IMR-90 (cell line): ENCODE measurements at regions not wholly inside any gene's neighbourhood (a gene's known extent, or its start where the extent isn't known, plus 50 kb on each side); places are given as distances from the start of the nearest gene placed in this dataset.

Source experiments
- ATAC-seq: fragments of 200-7000 bp; cut with Tn5 transposase; 2 replicates; pipeline ENCODE4 v1.9.1; 2020; ENCODE audit warnings: low read depth, mild to moderate bottlenecking, moderate library complexity
- BruUV-seq: library from RNA; stranded (reverse); fragments of 400-500 nt; replicated peaks from 2 replicates; lab custom pipeline; 2021; lab: Mats Ljungman, UMichigan
- CTCF ChIA-PET: fragments of 300-600 bp; formaldehyde crosslinking; extraction: SDS; loops from one replicate; lab custom pipeline; 2021; ENCODE audit warnings: antibody characterized with exemption; lab: Yijun Ruan, JAX
- POLR2A ChIA-PET: fragments of 300-600 bp; sonication (Branson Sonifier 250); formaldehyde crosslinking; loops from one replicate; lab custom pipeline; 2022; ENCODE audit warnings: antibody characterized with exemption; ENCODE audit not compliant: unreplicated experiment; lab: Charles Lee
- DNase-seq: peaks from one replicate; pipeline ENCODE4 v3.0.0; 2013
- H2AFZ ChIP-seq: replicated peaks from 2 replicates; pipeline ENCODE3; 2013; ENCODE audit warnings: low read length, mild to moderate bottlenecking; ENCODE audit not compliant: poor library complexity
- H2AK5ac ChIP-seq: 2 replicates; pipeline ENCODE4 v1.6.1; 2013; ENCODE audit warnings: low read depth, low read length, inconsistent platforms
- H2AK9ac ChIP-seq: replicated peaks from 2 replicates; pipeline ENCODE3; 2013; ENCODE audit warnings: mild to moderate bottlenecking, low read depth, low read length, moderate library complexity; ENCODE audit not compliant: poor library complexity
- H2BK120ac ChIP-seq: 2 replicates; pipeline ENCODE4 v1.6.1; 2013; ENCODE audit warnings: low read depth, low read length, inconsistent platforms
- H2BK15ac ChIP-seq: 3 replicates; pipeline ENCODE4 v1.6.1; 2013; ENCODE audit warnings: low read depth, low read length, inconsistent platforms
- H2BK20ac ChIP-seq: 2 replicates; pipeline ENCODE4 v1.6.1; 2013; ENCODE audit warnings: low read depth, mild to moderate bottlenecking, inconsistent platforms, low read length, moderate library complexity
- H2BK5ac ChIP-seq: 2 replicates; pipeline ENCODE4 v1.6.1; 2013; ENCODE audit warnings: mild to moderate bottlenecking, low read depth, low read length, inconsistent platforms; ENCODE audit not compliant: poor library complexity, severe bottlenecking
- H3K14ac ChIP-seq: replicated peaks from 2 replicates; pipeline ENCODE4 v1.6.1; 2013; ENCODE audit warnings: low read depth, low read length, inconsistent platforms
- H3K18ac ChIP-seq: 2 replicates; pipeline ENCODE4 v1.6.1; 2013; ENCODE audit warnings: low read depth, low read length, control low read depth
- H3K23ac ChIP-seq: 2 replicates; pipeline ENCODE4 v1.6.1; 2013; ENCODE audit warnings: low read depth, low read length, inconsistent platforms
- H3K27ac ChIP-seq: 2 replicates; pipeline ENCODE4 v1.5.1; 2013; ENCODE audit warnings: mild to moderate bottlenecking, control low read depth, low read length; ENCODE audit not compliant: insufficient read depth
- H3K27me3 ChIP-seq: 2 replicates; pipeline ENCODE4 v1.6.1; 2013; ENCODE audit warnings: low read length; ENCODE audit not compliant: control insufficient read depth, insufficient read depth
- H3K36me3 ChIP-seq: 2 replicates; pipeline ENCODE4 v1.6.1; 2013; ENCODE audit warnings: low read length, mixed read lengths; ENCODE audit not compliant: control insufficient read depth, insufficient read depth
- H3K4ac ChIP-seq: 2 replicates; pipeline ENCODE4 v1.6.1; 2013; ENCODE audit warnings: low read depth, low read length, inconsistent platforms
- H3K4me1 ChIP-seq: 2 replicates; pipeline ENCODE4 v1.6.1; 2013; ENCODE audit warnings: low read length, mixed read lengths; ENCODE audit not compliant: control insufficient read depth, insufficient read depth
- H3K4me2 ChIP-seq: 2 replicates; pipeline ENCODE4 v1.6.1; 2013; ENCODE audit warnings: low read depth, mild to moderate bottlenecking, control low read depth, low read length, moderate library complexity
- H3K4me3 ChIP-seq: 2 replicates; pipeline ENCODE4 v1.5.1; 2013; ENCODE audit warnings: low read depth, mild to moderate bottlenecking, control low read depth, low read length, moderate library complexity; ENCODE audit not compliant: insufficient read depth
- H3K56ac ChIP-seq: 2 replicates; pipeline ENCODE4 v1.6.1; 2013; ENCODE audit warnings: low read length, inconsistent platforms; ENCODE audit not compliant: insufficient read depth; ENCODE audit errors: extremely low read depth
- H3K79me1 ChIP-seq, 2 experiments: 2 replicates each; pipeline ENCODE4 v1.6.1; 2013; ENCODE audit warnings: low read length in 2 of 2, inconsistent platforms in 1 of 2, low read depth in 1 of 2
- H3K9ac ChIP-seq: 2 replicates; pipeline ENCODE4 v1.6.1; 2013; ENCODE audit warnings: low read depth, low read length, control low read depth
- H3K9me1 ChIP-seq: 2 replicates; pipeline ENCODE4 v1.6.1; 2013; ENCODE audit warnings: low read length, inconsistent platforms; ENCODE audit not compliant: insufficient read depth
- H3K9me3 ChIP-seq: 2 replicates; pipeline ENCODE4 v1.6.1; 2013; ENCODE audit warnings: low read length; ENCODE audit not compliant: control insufficient read depth, insufficient read depth
- H4K20me1 ChIP-seq: 2 replicates; pipeline ENCODE4 v1.6.1; 2013; ENCODE audit warnings: low read length, inconsistent platforms; ENCODE audit not compliant: insufficient read depth
- H4K5ac ChIP-seq: 2 replicates; pipeline ENCODE4 v1.6.1; 2013; ENCODE audit warnings: mild to moderate bottlenecking, low read depth, low read length, control low read depth
- H4K8ac ChIP-seq, 2 experiments: 2 replicates each; pipeline ENCODE4 v1.6.1; 2013; ENCODE audit warnings: low read depth in 2 of 2, low read length in 2 of 2, control low read depth in 1 of 2, inconsistent platforms in 1 of 2
- H4K91ac ChIP-seq: 2 replicates; pipeline ENCODE4 v1.6.1; 2013; ENCODE audit warnings: low read depth, low read length, inconsistent platforms; ENCODE audit not compliant: insufficient read depth
- BHLHE40 ChIP-seq: fragments of 150-350 bp; IDR thresholded peaks from 2 replicates; pipeline ENCODE4 v1.6.1; 2016; ENCODE audit warnings: mild to moderate bottlenecking, low read depth, low read length
- CEBPB ChIP-seq: IDR thresholded peaks from 2 replicates; pipeline ENCODE4 v1.6.1; 2012; ENCODE audit warnings: low read depth, low read length, improper control_type of control experiment
- CHD1 ChIP-seq: IDR thresholded peaks from 2 replicates; pipeline ENCODE4 v1.6.1; 2012; ENCODE audit warnings: low read depth, low read length, improper control_type of control experiment
- CTCF ChIP-seq: conservative IDR thresholded peaks from 2 replicates; pipeline ENCODE4 v1.5.1; 2012; ENCODE audit warnings: mild to moderate bottlenecking, low read depth, low read length, improper control_type of control experiment
- ELK1 ChIP-seq: fragments of 150-350 bp; IDR thresholded peaks from 2 replicates; pipeline ENCODE4 v1.6.1; 2016; ENCODE audit warnings: low read depth, mild to moderate bottlenecking, low read length, moderate library complexity, borderline replicate concordance
- FOS ChIP-seq: fragments of 150-350 bp; IDR thresholded peaks from 2 replicates; pipeline ENCODE4 v1.6.1; 2016; ENCODE audit warnings: low read depth, low read length
- MAFK ChIP-seq: IDR thresholded peaks from 2 replicates; pipeline ENCODE4 v1.6.1; 2012; ENCODE audit warnings: low read depth, low read length, improper control_type of control experiment
- MAZ ChIP-seq: IDR thresholded peaks from 2 replicates; pipeline ENCODE4 v1.6.1; 2012; ENCODE audit warnings: low read depth, mild to moderate bottlenecking, low read length, improper control_type of control experiment, moderate library complexity, borderline replicate concordance
- MXI1 ChIP-seq: IDR thresholded peaks from 2 replicates; pipeline ENCODE4 v1.6.1; 2012; ENCODE audit warnings: low read depth, mild to moderate bottlenecking, low read length, moderate library complexity, borderline replicate concordance
- NFE2L2 ChIP-seq: fragments of 150-350 bp; IDR thresholded peaks from 2 replicates; pipeline ENCODE4 v1.6.1; 2016; ENCODE audit warnings: low read depth, mild to moderate bottlenecking, low read length
- POLR2A ChIP-seq: IDR thresholded peaks from 2 replicates; pipeline ENCODE4 v1.6.1; 2012; ENCODE audit warnings: mild to moderate bottlenecking, low read depth, low read length
- RAD21 ChIP-seq: IDR thresholded peaks from 2 replicates; pipeline ENCODE4 v1.6.1; 2012; ENCODE audit warnings: low read length, improper control_type of control experiment
- RCOR1 ChIP-seq: IDR thresholded peaks from 2 replicates; pipeline ENCODE4 v1.6.1; 2012; ENCODE audit warnings: mild to moderate bottlenecking, low read length, improper control_type of control experiment; ENCODE audit not compliant: insufficient replicate concordance
- RFX5 ChIP-seq: IDR thresholded peaks from 2 replicates; pipeline ENCODE4 v1.8.0; 2012; ENCODE audit warnings: low read depth, mild to moderate bottlenecking, low read length, moderate library complexity
- SMC3 ChIP-seq: fragments of 150-350 bp; IDR thresholded peaks from 2 replicates; pipeline ENCODE4 v1.6.1; 2016; ENCODE audit warnings: low read depth, mild to moderate bottlenecking, antibody characterized with exemption, low read length, moderate library complexity
- USF2 ChIP-seq: fragments of 150-350 bp; IDR thresholded peaks from 2 replicates; pipeline ENCODE4 v1.6.1; 2017; ENCODE audit warnings: mild to moderate bottlenecking, antibody characterized with exemption, low read length, low read depth
- WGBS, 2 experiments: methylation state at CpG; one replicate each; pipeline versions ENCODE4 v1.1.5 to v1.1.7; 2013; ENCODE audit warnings: missing lambda C conversion rate in 2 of 2; ENCODE audit not compliant: insufficient read length in 1 of 2; ENCODE audit errors: extremely low coverage in 2 of 2; 5-methylcytosine and 5-hydroxymethylcytosine counted together
- dilution Hi-C: fragments of 300-500 bp; cut with HindIII; formaldehyde crosslinking; loops from one replicate; pipeline ENCODE4 v1.14.3; 2018; ENCODE audit warnings: low sequenced_read_pairs; ENCODE audit not compliant: unreplicated experiment
- in situ Hi-C: fragments of 300-500 bp; cut with MboI; formaldehyde crosslinking; loops from 3 replicates; pipeline ENCODE4 v1.14.3; 2019; ENCODE audit warnings: low sequenced_read_pairs, inconsistent platforms, mixed read lengths
- intact Hi-C: fragments of 100-400 bp; cut with micrococcal nuclease; formaldehyde crosslinking; loops from 2 replicates; pipeline ENCODE4 v1.10.0; 2022

- H4K5ac ChIP-seq = no peak overlapping the region
- H2BK15ac ChIP-seq = no peak overlapping the region
- H3K18ac ChIP-seq = no peak overlapping the region
- no peak overlapping the region for H3K4ac ChIP-seq
- no peak overlapping the region for H2BK20ac ChIP-seq
- ChIA-PET CTCF (interaction anchor here (0.6 kb wide), 1 partner anchor 9 kb away, joined by 3 read pairs; no protein-coding TSS in a partner anchor), POLR2A (no interaction called here)
- in situ Hi-C loops = no loop called here
- WGBS, 2 experiments = 100% methylated on average over 1 of the region's 5 CpGs; no CpG with 5 or more reads in 1 of the 2 experiments
- H2AK5ac ChIP-seq = no peak overlapping the region
- H3K23ac ChIP-seq = no peak overlapping the region
- H2BK5ac ChIP-seq = no peak overlapping the region
- no peak overlapping the region for H2BK120ac ChIP-seq
- H3K9me1 ChIP-seq = no peaks in the 10 kb centered on the region
- intact Hi-C loops = no loop called here
- no peaks in the 10 kb centered on the region for H3K4me1 ChIP-seq
- no peak overlapping the region for H4K8ac ChIP-seq
- H4K91ac ChIP-seq = no peak overlapping the region
- BruUV-seq = no TSS peak
- H3K36me3 ChIP-seq = no peaks in the 10 kb centered on the region
- no peak overlapping the region for H3K4me3 ChIP-seq
- no peak overlapping the region for H3K9ac ChIP-seq
- no peaks in the 10 kb centered on the region for H3K79me1 ChIP-seq
- no peak overlapping the region for H3K27ac ChIP-seq
- TF ChIP-seq MAZ (no peak), FOS (no peak), USF2 (no peak), MAFK (no peak), NFE2L2 (no peak), SMC3 (no peak), BHLHE40 (no peak), RFX5 (no peak), ELK1 (no peak), CHD1 (no peak), RCOR1 (no peak), CEBPB (no peak), MXI1 (no peak), RAD21 (no peak), CTCF (no peak), POLR2A (no peak)
- no peak overlapping the region for H3K4me2 ChIP-seq
- peaks cover 27% of the 10 kb centered on the region for H3K27me3 ChIP-seq
- dilution Hi-C loops = no loop called here
- no peak overlapping the region for H2AFZ ChIP-seq
- H2AK9ac ChIP-seq = no peak overlapping the region
- no peak overlapping the region for H3K56ac ChIP-seq
- H3K14ac ChIP-seq = no peak overlapping the region
- no peaks in the 10 kb centered on the region for H4K20me1 ChIP-seq
- DNase-seq = no peak
- H3K9me3 ChIP-seq = no peaks in the 10 kb centered on the region
- ATAC-seq = no peak
Observed at GRCh38 chr1:38129473-38129872, 82.9 kb upstream of the POU3F1 start.
